ENCODE measurements at regions not wholly inside any gene's neighbourhood (a gene's known extent, or its start where the extent isn't known, plus 50 kb on each side); places are given as distances from the start of the nearest gene placed in this dataset.

- Histone ChIP-seq H3K4me1 (ENCODE audit: control insufficient read depth, insufficient read depth, low read length) (no peaks in the 10 kb centered on the region), H3K4me3 (ENCODE audit: low read length) (no peak overlapping the region), H3K27ac (ENCODE audit: low read depth, low read length) (no peak overlapping the region), H3K27me3 (ENCODE audit: control insufficient read depth, insufficient read depth, low read length, poor library complexity, severe bottlenecking) (no peaks in the 10 kb centered on the region), H3K9ac (ENCODE audit: extremely low read depth, low read length, poor library complexity, severe bottlenecking) (no peak overlapping the region), H3K9me3 (ENCODE audit: control insufficient read depth, low read length) (no peaks in the 10 kb centered on the region), H3K36me3 (ENCODE audit: control insufficient read depth, insufficient read depth, low read length) (no peaks in the 10 kb centered on the region)
- no peak overlapping the region for H3K27ac Mint-ChIP-seq
- WGBS, 2 experiments (ENCODE audit: insufficient coverage in 1 of 2, insufficient read length in 1 of 2) = 88 to 91% methylated on average over 5 of the region's 5 CpGs
- no peak for TF ChIP-seq CTCF (conservative IDR thresholded peaks at IDR 0.05)
- H3K9me3 Mint-ChIP-seq = no peaks in the 10 kb centered on the region
- H3K4me3 Mint-ChIP-seq = no peak overlapping the region
- no peaks in the 10 kb centered on the region for H3K27me3 Mint-ChIP-seq (ENCODE audit: insufficient read depth)
- H3K4me1 Mint-ChIP-seq = no peaks in the 10 kb centered on the region
- H3K36me3 Mint-ChIP-seq (ENCODE audit: low read depth) = no peaks in the 10 kb centered on the region
- DNase-seq = no peak
Observed at GRCh38 chr16:55386534-55387296, 62.7 kb downstream of the IRX6 start.

DNA sequence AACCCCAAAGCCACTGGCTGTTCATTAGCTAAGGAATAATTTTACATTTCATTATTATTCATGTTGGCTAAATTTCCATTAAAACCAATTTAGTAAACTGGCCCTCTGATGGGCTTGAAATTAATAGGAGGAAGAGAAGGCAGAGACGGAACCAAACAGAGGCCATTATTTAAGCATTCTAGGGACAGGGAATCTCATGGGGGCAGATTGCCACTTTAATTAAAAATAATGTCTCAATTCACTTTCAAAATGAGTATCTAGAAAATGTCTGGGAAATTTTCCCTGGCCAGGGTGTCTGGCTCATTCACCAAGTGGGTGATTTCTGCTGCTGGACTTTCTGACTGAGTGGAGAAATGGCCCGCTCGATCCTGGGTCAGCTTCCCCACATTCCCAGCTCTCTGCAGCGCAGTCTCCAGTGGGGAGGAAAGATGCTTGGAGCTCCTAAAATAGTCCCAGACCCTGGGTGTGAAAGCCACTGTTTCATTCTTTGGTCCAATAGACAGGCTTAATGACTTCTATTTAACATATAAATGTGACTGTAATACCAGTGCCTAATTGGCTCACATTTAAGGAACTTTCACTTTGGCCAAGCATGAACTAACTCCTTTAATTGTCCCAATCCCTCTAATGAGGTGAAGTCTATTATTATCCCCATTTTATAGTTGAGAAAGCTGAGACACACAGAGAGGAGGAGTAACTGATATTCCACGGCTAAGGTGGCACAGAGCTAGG lies 64.3 kb downstream of the IRX6 start:
- no peak overlapping the region for H3K27ac Mint-ChIP-seq
- H3K4me1 ChIP-seq (ENCODE audit: control insufficient read depth, insufficient read depth, low read length) = no peaks in the 10 kb centered on the region
- H3K4me3 Mint-ChIP-seq = no peak overlapping the region
- DNase-seq = no peak
- no peaks in the 10 kb centered on the region for H3K4me1 Mint-ChIP-seq
- H3K27me3 ChIP-seq (ENCODE audit: control insufficient read depth, insufficient read depth, low read length, poor library complexity, severe bottlenecking) = no peaks in the 10 kb centered on the region
- no peak overlapping the region for H3K9ac ChIP-seq (ENCODE audit: extremely low read depth, low read length, poor library complexity, severe bottlenecking)
- 70 to 90% methylated on average over 2 to 5 of the region's 5 CpGs for WGBS, 2 experiments (ENCODE audit: insufficient coverage in 1 of 2, insufficient read length in 1 of 2)
- H3K9me3 Mint-ChIP-seq = no peaks in the 10 kb centered on the region
- H3K36me3 ChIP-seq (ENCODE audit: control insufficient read depth, insufficient read depth, low read length) = no peaks in the 10 kb centered on the region
- no peak overlapping the region for H3K27ac ChIP-seq (ENCODE audit: low read depth, low read length)
- no peak for TF ChIP-seq CTCF (conservative IDR thresholded peaks at IDR 0.05)
- H3K4me3 ChIP-seq (ENCODE audit: low read length) = no peak overlapping the region
- no peaks in the 10 kb centered on the region for H3K36me3 Mint-ChIP-seq (ENCODE audit: low read depth)
- H3K27me3 Mint-ChIP-seq (ENCODE audit: insufficient read depth) = no peaks in the 10 kb centered on the region
- no peaks in the 10 kb centered on the region for H3K9me3 ChIP-seq (ENCODE audit: control insufficient read depth, low read length)

DNA sequence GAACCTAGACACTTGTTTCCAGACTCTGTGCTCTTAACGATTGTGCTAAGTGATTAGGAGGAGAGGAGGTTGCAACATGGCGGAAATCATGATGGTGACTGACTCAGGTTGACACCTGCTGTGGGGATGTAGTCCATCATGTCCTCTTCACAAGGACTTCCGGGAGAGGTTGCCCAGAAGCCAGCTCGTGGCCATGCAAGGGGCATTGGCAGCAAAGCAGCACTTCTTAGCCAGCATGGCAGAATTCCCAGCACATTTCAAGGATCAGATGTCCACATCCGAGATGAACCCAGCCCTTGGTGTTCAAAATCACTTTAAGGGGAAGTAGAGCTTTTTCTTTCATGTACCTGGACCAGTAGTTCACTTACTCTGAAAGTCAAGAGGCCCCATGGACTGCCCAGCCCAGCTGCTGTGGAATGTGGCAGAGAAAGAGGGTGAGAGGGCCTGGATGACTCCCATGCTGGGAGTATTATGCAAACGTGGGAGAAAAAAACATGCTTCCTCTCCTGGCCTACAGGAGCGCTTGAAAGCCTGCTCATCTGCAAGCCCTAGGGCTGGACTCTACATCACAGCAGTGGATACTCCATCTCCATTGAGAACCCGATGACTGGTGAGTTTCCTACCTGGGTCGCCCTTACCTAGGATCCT lies 65.5 kb downstream of the IRX6 start:
- Histone ChIP-seq H3K36me3 (ENCODE audit: control insufficient read depth, insufficient read depth, low read length) (no peaks in the 10 kb centered on the region), H3K9me3 (ENCODE audit: control insufficient read depth, low read length) (no peaks in the 10 kb centered on the region), H3K4me3 (ENCODE audit: low read length) (no peak overlapping the region), H3K4me1 (ENCODE audit: control insufficient read depth, insufficient read depth, low read length) (no peaks in the 10 kb centered on the region), H3K27me3 (ENCODE audit: control insufficient read depth, insufficient read depth, low read length, poor library complexity, severe bottlenecking) (no peaks in the 10 kb centered on the region), H3K27ac (ENCODE audit: low read depth, low read length) (no peak overlapping the region), H3K9ac (ENCODE audit: extremely low read depth, low read length, poor library complexity, severe bottlenecking) (no peak overlapping the region)
- TF ChIP-seq CTCF (conservative IDR thresholded peaks at IDR 0.05) = no peak
- WGBS, 2 experiments (ENCODE audit: insufficient coverage in 1 of 2, insufficient read length in 1 of 2) = 85 to 86% methylated on average over 8 to 9 of the region's 9 CpGs
- H3K27ac Mint-ChIP-seq = no peak overlapping the region
- no peak overlapping the region for H3K4me3 Mint-ChIP-seq
- H3K36me3 Mint-ChIP-seq (ENCODE audit: low read depth) = no peaks in the 10 kb centered on the region
- H3K4me1 Mint-ChIP-seq = no peaks in the 10 kb centered on the region
- no peaks in the 10 kb centered on the region for H3K9me3 Mint-ChIP-seq
- DNase-seq = peak; percentile 58
- no peaks in the 10 kb centered on the region for H3K27me3 Mint-ChIP-seq (ENCODE audit: insufficient read depth)

All from endodermal cell (in vitro differentiated cells).